Retina (tissue), 1 donor: ENCODE measurements at regions not wholly inside any gene's neighbourhood (a gene's known extent, or its start where the extent isn't known, plus 50 kb on each side); places are given as distances from the start of the nearest gene placed in this dataset.
"Not testable (repeated sequence)": the region's sequence is repeated elsewhere in the genome, so short reads cannot be mapped to it uniquely, and the experiment has no call there.

ENCODE experiments used
- DNase-seq: peaks from one replicate; pipeline ENCODE4 v3.0.0-alpha.2; 2016

DNA sequence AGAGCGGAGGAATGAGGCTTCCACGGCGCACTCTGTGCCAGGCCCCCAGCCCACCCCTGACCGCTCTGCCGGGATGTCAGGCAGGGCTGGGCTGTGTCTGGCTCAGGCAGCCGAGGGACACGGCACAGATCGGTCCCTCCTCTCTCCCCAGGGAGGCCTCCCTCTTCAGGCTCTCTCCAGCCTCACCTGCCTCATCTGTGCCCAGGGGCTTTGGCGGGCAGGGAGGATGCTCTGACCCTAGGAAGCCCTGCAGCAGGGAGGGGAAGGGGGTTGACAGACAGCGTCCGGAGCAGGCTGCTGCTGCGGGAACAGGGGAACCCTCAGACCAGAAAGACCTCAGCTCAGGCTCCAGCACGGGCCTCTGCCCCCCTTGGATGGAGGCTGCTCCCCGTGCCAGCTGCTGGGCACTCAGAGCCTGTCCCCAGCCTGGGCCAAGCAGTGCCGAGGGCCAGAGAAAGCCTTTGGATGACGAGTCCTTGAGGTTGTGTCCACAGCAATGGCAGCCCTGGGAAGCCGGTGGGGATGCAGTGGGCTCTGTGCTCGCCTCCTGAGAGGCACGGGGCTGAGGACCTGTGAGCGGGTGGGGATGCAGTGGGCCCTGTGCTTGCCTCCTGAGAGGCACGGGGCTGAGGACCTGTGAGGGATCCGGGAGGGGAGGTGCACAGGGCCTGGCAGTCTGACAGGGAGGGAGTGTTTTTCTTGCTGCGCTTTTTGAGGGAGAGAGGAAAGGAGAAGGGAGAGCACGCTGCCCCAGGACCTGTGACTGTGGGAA is 66.9 kb downstream of the FOXL3 start:
- DNase-seq, result no peak

DNA sequence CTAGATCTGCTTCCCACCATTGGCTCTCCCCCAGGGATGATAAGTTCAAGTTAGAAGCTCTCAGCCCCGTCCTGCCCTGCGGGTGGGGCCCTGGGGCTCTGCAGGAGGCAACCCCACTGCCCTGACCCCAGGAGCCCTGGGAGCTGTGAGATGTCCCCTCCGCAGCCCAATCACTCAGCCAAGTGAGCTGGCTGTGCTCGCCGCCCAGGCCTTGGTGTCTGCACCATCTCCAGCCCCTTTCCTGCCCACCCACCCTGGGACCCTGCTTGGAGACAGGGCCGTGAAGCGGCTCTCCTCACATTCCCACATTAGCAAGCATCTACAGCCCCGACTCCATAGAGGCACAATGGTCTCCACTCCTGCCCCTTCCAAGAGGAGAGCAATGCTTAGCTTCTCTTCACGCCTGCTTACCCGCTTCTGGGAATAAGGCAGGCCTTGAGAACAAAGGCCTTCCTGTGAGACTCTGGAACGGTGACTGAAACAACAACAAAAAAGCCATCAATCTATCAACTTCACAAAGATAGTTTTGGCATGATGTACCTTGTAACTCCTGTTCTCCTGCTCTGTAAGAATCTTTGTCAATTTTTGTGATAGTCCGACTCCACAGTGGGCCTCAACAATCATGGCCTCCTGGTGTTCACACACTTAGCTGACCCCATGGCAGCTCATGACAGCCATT is 67.7 kb downstream of the FOXL3 start:
- no peak for DNase-seq

GRCh38 chr7:358352-358751 is 68.4 kb downstream of the FOXL3 start:
- no peak for DNase-seq

DNA sequence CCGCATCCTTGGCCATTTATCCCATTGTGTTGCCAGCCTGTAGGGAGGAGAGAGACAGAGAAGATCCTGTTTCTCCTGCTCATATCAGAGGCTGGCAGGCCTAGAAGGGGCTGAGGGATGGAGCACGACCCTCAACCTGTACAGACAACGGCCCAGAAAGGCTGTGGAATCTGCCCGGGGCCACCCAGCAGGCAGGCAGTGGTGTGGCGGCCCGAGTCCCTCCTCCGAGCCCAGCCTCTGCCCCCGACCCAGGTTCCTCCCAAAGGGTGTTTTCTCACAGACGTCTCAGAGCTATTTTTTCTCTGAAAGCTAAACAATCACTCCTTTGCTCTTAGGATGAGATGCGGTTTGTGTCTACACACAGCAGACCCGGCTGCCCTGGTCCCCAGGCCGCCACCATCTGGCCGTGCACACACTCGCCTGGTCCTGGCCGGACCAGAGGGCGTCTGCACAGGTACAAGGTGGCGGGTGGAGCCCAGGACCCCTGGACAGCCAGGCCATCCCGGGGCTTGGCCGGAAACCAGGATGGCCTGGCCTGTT is 69.3 kb downstream of the FOXL3 start:
- no peak for DNase-seq

GRCh38 chr7:359766-360361 is 69.9 kb downstream of the FOXL3 start:
- DNase-seq, result no peak

DNA sequence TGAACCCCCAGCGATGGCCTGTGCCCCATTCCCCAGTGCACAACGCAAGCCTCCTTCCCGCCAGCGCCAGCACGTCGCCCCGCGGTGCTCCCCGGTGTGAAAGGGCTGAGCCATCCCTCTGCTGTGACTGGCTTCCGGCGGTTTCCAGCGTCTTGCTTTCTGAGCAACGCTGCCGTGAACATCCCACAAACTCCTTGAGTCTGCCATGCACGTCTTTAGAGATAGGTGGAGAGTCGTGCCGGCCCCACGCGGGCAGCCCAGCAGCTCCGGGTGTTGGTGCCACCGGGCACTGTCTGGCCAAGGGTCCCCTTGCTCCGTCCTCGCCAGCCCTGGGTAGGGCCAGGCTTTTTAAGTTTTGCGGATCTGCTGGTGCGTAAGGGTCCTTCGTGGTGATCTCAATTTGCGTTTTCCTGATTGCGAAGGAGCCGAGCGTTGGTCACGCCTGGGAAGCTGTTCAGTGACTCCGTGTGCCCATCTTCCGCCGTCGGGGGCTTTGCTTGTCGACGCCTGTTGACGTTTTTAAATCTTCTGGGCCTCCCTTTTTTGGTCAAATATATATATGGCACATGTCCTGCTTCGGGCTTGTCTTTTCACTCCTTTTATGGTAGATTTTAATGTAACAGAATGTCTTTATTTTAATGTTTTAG is 70.6 kb downstream of the FOXL3 start:
- DNase-seq, result no peak

GRCh38 chr7:361182-361581 is 71.2 kb downstream of the FOXL3 start:
- not testable (repeated sequence) for DNase-seq

DNA sequence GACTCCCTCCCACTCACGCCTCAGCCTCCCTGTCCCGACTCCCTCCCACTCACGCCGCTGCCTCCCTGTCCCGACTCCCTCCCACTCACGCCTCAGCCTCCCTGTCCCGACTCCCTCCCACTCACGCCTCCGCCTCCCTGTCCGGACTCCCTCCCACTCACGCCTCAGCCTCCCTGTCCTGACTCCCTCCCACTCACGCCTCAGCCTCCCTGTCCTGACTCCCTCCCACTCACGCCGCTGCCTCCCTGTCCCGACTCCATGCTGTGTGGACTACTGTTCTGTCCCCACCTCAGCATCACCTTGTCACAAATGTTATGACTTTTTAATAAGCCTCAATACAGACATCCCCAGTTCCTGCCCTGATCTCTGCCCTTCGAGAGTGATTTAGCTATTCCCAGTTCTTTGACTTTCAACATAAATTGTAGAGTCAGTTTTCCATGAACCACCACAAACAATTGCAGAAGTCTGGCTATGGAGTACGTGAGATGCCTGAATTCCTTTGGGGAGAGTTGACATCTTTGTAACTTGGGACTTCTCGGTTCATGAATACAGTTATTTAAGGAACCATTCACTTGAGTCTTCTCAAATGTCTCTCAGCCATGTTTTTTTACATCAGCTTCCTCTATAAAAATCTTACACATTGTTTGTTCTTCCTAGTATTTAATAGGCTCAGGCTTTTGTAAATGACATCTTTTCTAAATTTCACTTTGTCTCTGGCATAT is 71.9 kb downstream of the FOXL3 start:
- no peak for DNase-seq

- DNase-seq, result no peak
Observed at GRCh38 chr7:362402-363096, 72.6 kb downstream of the FOXL3 start.

- DNase-seq, result no peak
Observed at GRCh38 chr7:363626-364025, 73.7 kb downstream of the FOXL3 start.

DNA sequence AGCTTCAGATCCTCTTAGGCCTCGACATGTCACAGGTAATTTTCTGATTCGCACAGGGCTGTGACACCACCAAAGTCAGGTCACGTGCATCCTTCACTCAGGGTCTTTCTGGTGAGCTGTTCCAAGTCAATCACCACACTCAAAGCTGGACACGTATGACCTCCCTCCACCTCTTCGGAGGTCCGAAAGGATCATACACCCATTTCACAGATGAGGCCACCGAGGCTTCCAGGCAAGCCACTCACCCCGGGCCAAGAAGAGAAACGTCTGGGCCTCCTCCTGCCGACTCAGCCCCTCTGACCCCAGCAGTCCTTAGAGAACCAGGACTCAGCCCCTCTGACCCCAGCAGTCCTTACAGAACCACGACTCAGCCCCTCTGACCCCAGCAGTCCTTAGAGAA is 74.6 kb downstream of the FOXL3 start:
- DNase-seq, result no peak

GRCh38 chr7:365593-365992 is 75.6 kb downstream of the FOXL3 start:
- no peak for DNase-seq

- no peak for DNase-seq
Observed at GRCh38 chr7:366161-366803, 76.3 kb downstream of the FOXL3 start.

GRCh38 chr7:367351-367901 is 77.5 kb downstream of the FOXL3 start:
- no peak for DNase-seq

DNA sequence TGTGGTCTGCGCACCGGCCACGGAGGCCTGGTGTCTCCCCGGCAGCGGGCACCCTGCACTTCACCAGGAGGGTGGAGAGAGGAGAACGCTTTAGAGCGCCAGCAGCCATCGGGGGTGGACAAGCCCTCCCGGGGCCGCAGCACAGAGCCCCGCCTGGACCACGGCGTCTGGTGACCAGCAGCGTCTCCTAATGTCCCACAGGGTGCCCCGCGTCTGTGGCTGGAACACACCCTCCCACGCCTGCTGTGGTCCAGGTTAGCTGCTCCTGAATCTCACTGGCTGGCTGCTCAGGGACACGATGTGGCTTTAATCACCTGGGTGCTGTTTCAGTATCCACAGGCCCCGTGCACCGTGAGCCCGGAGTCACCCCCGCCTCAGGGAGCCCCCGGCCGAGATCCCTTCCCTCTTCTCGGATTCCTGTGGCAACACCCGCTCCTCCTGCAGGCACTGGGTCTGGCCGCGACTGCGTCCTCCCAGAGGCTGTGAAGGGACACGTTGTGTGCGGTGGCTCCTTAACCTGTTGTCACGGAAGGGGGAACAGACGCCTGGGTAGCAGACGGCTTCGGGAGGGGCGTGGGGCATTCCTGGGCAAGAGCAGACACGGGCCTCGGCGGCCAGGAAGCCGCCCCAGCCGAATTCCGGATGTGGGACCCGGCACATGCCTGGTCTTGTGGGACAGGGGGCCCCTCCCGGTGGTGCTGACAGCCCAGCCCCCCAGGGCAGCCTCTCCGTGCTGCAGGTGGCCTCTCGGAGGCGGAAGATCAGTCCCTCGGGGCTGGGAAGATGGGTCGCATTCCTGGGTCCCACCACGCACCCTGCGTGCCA is 78.9 kb downstream of the FOXL3 start:
- no peak for DNase-seq

DNA sequence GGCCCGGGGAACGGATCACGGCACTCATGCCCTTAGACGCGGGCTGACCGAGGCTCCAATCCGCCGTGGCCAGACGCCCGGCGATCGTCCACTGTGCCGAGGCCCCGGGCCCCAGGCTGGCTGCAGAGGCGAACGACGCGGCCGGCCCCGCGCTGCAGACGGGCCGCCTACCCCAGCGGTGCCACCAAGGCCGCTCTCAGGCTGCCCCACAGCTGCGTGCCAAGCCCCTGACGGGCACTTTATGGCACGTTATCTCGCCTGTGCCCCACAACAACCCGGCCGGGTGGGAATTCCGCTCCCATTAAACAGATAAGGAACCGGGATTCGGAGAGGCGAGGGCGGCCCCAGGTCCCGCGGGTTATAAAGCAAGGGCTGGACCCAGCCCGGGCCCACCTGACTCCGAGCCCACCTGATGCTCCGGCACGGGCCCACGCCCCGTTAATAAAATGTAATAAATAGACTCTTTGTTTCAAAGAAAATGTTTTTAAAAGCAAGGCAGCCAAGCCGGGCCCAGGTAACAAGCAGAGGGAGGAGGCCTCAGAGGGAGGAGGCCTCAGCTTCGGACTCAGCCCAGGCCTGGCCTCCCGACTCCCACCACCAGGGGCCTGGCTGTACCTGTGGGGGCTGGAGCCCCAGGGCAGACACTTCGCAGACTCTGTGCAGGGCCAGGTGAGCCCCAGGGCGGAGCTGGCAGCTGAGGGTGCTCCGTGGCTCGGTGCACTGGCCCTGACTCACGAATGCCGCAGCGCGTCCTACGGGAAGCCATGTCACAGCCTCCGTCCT is 79.7 kb downstream of the FOXL3 start:
- DNase-seq, result no peak

- no peak for DNase-seq
Observed at GRCh38 chr7:370259-370625, 80.3 kb downstream of the FOXL3 start.

DNA sequence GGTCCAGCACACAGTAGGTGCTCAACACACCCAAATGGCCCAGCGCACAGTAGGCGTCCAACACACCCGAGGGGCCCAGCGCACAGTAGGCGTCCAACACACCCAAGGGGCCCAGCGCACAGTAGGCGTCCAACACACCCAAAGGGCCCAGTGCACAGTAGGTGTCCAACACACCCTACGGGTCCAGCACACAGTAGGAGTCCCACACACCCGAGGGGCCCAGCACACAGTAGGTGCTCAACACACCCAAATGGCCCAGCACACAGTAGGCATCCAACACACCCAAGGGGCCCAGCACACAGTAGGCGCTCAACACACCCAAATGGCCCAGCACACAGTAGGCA is 80.8 kb downstream of the FOXL3 start:
- DNase-seq, result no peak

DNA sequence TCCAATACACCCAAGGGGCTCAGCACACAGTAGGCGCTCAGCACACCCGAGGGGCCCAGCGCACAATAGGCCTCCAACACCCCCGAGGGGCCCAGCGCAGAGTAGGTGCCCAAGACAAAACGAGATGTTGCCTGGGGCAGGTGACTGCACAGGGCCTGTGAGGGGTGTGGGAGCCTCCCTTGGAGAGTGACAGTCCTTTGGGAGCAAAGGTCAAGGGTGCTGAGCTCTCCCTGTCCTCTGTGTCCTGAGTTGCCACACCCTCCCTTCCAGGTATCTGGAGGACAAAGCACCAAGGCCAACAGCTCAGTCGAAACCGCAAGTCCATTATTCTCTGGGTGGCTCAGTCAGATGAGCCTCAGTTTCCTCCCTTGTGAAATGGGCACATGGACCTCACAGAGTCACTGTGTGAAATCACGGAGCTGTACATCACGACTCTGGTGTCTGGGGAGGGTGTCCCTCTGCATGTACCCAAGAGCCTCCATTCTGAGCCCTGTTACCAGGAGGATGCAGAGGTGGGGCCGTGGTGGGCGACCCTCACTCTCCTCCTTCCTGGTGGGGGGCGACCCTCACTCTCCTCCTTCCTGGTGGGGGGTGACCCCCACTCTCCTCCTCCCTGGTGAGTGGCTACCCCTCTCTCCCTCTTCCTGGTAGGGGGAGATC is 81.3 kb downstream of the FOXL3 start:
- DNase-seq, result no peak
